ENCODE measurements at regions not wholly inside any gene's neighbourhood (a gene's known extent, or its start where the extent isn't known, plus 50 kb on each side); places are given as distances from the start of the nearest gene placed in this dataset.

DNA sequence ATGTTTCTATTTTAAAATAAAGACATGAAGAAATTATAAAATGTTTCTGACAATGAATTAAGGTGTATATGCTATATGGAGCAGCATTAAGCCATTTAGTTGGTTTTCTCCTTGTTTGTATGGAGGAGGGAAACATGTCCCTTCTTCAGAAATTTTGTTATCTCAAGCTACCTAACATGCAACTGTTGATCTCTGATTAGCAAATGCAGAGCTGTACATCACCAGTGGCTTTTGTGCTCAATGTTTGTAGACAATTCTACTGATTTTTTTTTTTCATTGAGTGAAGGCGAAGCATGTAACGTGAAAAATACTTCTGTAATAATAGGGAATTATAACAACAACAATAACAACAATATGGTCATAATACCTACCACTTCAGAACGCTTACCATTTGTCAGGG is 463.7 kb downstream of the PLPP3 start:
- Histone ChIP-seq H3K79me2 (ENCODE audit: low read depth) (no peaks in the 10 kb centered on the region), H3F3A (ENCODE audit: insufficient read depth, low read depth) (no peaks in the 10 kb centered on the region), H3K4me1 (replicated peaks; ENCODE audit: insufficient read depth) (no peaks in the 10 kb centered on the region), H3K9me2 (ENCODE audit: insufficient read depth) (no peaks in the 10 kb centered on the region), H3K4me3 (no peak overlapping the region), H3K36me3 (ENCODE audit: low read depth) (no peaks in the 10 kb centered on the region), H4K20me1 (ENCODE audit: insufficient read depth) (no peaks in the 10 kb centered on the region), H3K27ac (no peak overlapping the region), H3K4me2 (no peak overlapping the region), H3K27me3 (ENCODE audit: insufficient read depth, low read depth) (no peaks in the 10 kb centered on the region), H2AFZ (no peak overlapping the region), H3K9me3 (ENCODE audit: insufficient read depth, low read depth) (peaks cover 5% of the 10 kb centered on the region; the same call in 1 of the 2 replicates)
- TF ChIP-seq, protein P1, sequence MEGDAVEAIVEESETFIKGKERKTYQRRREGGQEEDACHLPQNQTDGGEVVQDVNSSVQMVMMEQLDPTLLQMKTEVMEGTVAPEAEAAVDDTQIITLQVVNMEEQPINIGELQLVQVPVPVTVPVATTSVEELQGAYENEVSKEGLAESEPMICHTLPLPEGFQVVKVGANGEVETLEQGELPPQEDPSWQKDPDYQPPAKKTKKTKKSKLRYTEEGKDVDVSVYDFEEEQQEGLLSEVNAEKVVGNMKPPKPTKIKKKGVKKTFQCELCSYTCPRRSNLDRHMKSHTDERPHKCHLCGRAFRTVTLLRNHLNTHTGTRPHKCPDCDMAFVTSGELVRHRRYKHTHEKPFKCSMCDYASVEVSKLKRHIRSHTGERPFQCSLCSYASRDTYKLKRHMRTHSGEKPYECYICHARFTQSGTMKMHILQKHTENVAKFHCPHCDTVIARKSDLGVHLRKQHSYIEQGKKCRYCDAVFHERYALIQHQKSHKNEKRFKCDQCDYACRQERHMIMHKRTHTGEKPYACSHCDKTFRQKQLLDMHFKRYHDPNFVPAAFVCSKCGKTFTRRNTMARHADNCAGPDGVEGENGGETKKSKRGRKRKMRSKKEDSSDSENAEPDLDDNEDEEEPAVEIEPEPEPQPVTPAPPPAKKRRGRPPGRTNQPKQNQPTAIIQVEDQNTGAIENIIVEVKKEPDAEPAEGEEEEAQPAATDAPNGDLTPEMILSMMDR (conservative IDR thresholded peaks at IDR 0.05) = no peak
- no peak for TF ChIP-seq EZH2 (IDR thresholded peaks at IDR 0.05; ENCODE audit: low read depth)
- intact Hi-C loops (cut with micrococcal nuclease; ENCODE audit: unreplicated experiment) = no loop called here
- no TSS peak for BruUV-seq (replicated peaks)
- DNase-seq = no peak
- CTCF ChIA-PET = no interaction called here
- POLR2A ChIA-PET (ENCODE audit: unreplicated experiment) = no interaction called here

DNA sequence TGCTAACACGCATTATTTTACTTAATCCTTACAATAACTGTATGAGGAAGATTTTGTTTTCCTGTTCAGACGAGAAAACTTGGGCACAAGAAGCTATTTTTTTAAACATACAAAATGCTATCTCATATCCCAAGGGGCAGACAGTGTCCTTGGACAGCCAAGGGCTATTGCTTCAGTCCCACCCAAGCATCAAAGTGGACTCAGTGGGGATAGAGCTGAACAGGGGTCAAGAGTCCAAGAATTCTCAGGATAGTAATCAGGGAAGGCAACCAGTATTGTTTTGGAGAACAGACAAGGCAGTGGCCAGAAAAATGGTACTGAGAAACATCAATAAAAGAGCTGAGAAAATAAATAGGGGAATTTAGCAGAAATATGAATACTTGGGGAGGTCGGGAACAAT is 465.7 kb downstream of the PLPP3 start:
- Histone ChIP-seq H3F3A (ENCODE audit: insufficient read depth, low read depth) (no peaks in the 10 kb centered on the region), H3K27me3 (ENCODE audit: insufficient read depth, low read depth) (no peaks in the 10 kb centered on the region), H2AFZ (no peak overlapping the region), H3K79me2 (ENCODE audit: low read depth) (no peaks in the 10 kb centered on the region), H3K9me2 (ENCODE audit: insufficient read depth) (no peaks in the 10 kb centered on the region), H3K9me3 (ENCODE audit: insufficient read depth, low read depth) (peaks cover 5% of the 10 kb centered on the region; the same call in 1 of the 2 replicates), H3K4me3 (no peak overlapping the region), H3K27ac (no peak overlapping the region), H3K4me1 (replicated peaks; ENCODE audit: insufficient read depth) (no peaks in the 10 kb centered on the region), H4K20me1 (ENCODE audit: insufficient read depth) (no peaks in the 10 kb centered on the region), H3K4me2 (no peak overlapping the region), H3K36me3 (ENCODE audit: low read depth) (no peaks in the 10 kb centered on the region)
- intact Hi-C loops (cut with micrococcal nuclease; ENCODE audit: unreplicated experiment) = no loop called here
- no peak for DNase-seq
- ChIA-PET CTCF (no interaction called here), POLR2A (ENCODE audit: unreplicated experiment) (no interaction called here)
- TF ChIP-seq EZH2 (IDR thresholded peaks at IDR 0.05; ENCODE audit: low read depth) = no peak
- TF ChIP-seq, protein P1 (conservative IDR thresholded peaks at IDR 0.05) = no peak
- no TSS peak for BruUV-seq (replicated peaks)

DNA sequence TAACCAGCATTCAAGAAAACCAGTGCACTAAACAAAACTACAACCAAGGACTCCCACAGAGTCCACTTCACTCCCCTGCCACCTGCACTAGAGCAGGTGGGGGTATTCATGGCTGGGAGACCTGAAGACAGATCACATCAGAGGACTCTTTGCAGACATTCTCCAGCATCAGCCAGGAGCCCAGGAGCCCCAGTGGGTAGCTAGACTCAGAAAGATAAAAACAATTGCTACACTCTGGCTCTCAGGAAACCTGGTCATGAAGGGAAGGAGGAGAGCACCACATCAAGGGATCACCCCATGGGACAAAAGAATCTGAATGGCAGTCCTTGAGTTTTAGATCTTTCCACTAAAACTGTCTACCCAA is 472.1 kb downstream of the PLPP3 start:
- Histone ChIP-seq H3K9me2 (ENCODE audit: insufficient read depth) (no peaks in the 10 kb centered on the region), H3K36me3 (ENCODE audit: low read depth) (no peaks in the 10 kb centered on the region), H3K27ac (no peak overlapping the region), H3K9me3 (ENCODE audit: insufficient read depth, low read depth) (peaks cover 16% of the 10 kb centered on the region), H3F3A (ENCODE audit: insufficient read depth, low read depth) (no peaks in the 10 kb centered on the region), H3K4me3 (no peak overlapping the region), H4K20me1 (ENCODE audit: insufficient read depth) (no peaks in the 10 kb centered on the region), H3K4me1 (replicated peaks; ENCODE audit: insufficient read depth) (no peaks in the 10 kb centered on the region), H3K27me3 (ENCODE audit: insufficient read depth, low read depth) (no peaks in the 10 kb centered on the region), H2AFZ (no peak overlapping the region), H3K79me2 (ENCODE audit: low read depth) (no peaks in the 10 kb centered on the region), H3K4me2 (no peak overlapping the region)
- DNase-seq = no peak
- CTCF ChIA-PET = no interaction called here
- no peak for TF ChIP-seq EZH2 (IDR thresholded peaks at IDR 0.05; ENCODE audit: low read depth)
- TF ChIP-seq, protein P1 (conservative IDR thresholded peaks at IDR 0.05) = no peak
- BruUV-seq (replicated peaks) = no TSS peak
- POLR2A ChIA-PET (ENCODE audit: unreplicated experiment) = no interaction called here
- intact Hi-C loops (cut with micrococcal nuclease; ENCODE audit: unreplicated experiment) = no loop called here
